HepG2 (cell line): ENCODE measurements at regions not wholly inside any gene's neighbourhood (a gene's known extent, or its start where the extent isn't known, plus 50 kb on each side); places are given as distances from the start of the nearest gene placed in this dataset.

Experiments used
- ARHGAP35 ChIP-seq: sonication (generic); formaldehyde crosslinking; IDR thresholded peaks from 2 replicates; pipeline ENCODE4 v1.9.0; 2022; ENCODE audit warnings: mild to moderate bottlenecking, inconsistent platforms, moderate library complexity, missing genetic modification reagents, borderline replicate concordance
- ARID5B ChIP-seq: IDR thresholded peaks from 2 replicates; pipeline ENCODE4 v1.4.0; 2020; ENCODE audit warnings: mild to moderate bottlenecking, missing genetic modification reagents
- ATF7-NPFF ChIP-seq: sonication (generic); formaldehyde crosslinking; IDR thresholded peaks from 2 replicates; pipeline ENCODE4 v1.8.1; 2023; ENCODE audit warnings: mild to moderate bottlenecking, low read depth, missing genetic modification reagents, moderate library complexity
- CBX5 ChIP-seq: sonication (generic); formaldehyde crosslinking; IDR thresholded peaks from 2 replicates; pipeline ENCODE4 v1.4.0; 2020; ENCODE audit warnings: missing genetic modification reagents, borderline replicate concordance
- CEBPG ChIP-seq: IDR thresholded peaks from 2 replicates; pipeline ENCODE4 v1.6.1; 2016
- DMTF1 ChIP-seq: sonication (generic); formaldehyde crosslinking; IDR thresholded peaks from 2 replicates; pipeline ENCODE4 v1.4.0; 2020; ENCODE audit warnings: mild to moderate bottlenecking, missing genetic modification reagents
- EHMT2 ChIP-seq: fragments of 200-600 bp; sonication (generic); IDR thresholded peaks from 2 replicates; pipeline ENCODE4 v1.7.0; 2017; ENCODE audit warnings: antibody characterized with exemption, low read depth, low read length, borderline replicate concordance
- GMEB1 ChIP-seq: sonication (generic); formaldehyde crosslinking; IDR thresholded peaks from 2 replicates; pipeline ENCODE4 v1.5.1; 2020; ENCODE audit warnings: missing genetic modification reagents, mild to moderate bottlenecking, borderline replicate concordance
- HDAC6 ChIP-seq: fragments of 200-600 bp; sonication (generic); IDR thresholded peaks from 2 replicates; pipeline ENCODE4 v1.7.0; 2017; ENCODE audit warnings: mild to moderate bottlenecking, antibody characterized with exemption, low read length, low read depth
- HHEX ChIP-seq: IDR thresholded peaks from 2 replicates; pipeline ENCODE4 v1.6.1; 2016; ENCODE audit warnings: control low read depth
- IRF2 ChIP-seq: IDR thresholded peaks from 2 replicates; pipeline ENCODE4 v1.6.1; 2018; ENCODE audit warnings: missing genetic modification reagents, missing compliant biosample characterization
- IRX3 ChIP-seq: sonication (generic); formaldehyde crosslinking; IDR thresholded peaks from 2 replicates; pipeline ENCODE4 v1.8.1; 2023; ENCODE audit warnings: mild to moderate bottlenecking, low read depth, missing genetic modification reagents, borderline replicate concordance
- JARID2 ChIP-seq: sonication (generic); formaldehyde crosslinking; IDR thresholded peaks from 2 replicates; pipeline ENCODE4 v1.8.1; 2023; ENCODE audit warnings: missing genetic modification reagents, inconsistent platforms; ENCODE audit not compliant: insufficient replicate concordance
- MYC ChIP-seq: sonication (generic); formaldehyde crosslinking; IDR thresholded peaks from 2 replicates; pipeline ENCODE4 v1.9.0; 2021; ENCODE audit warnings: missing genetic modification reagents, borderline replicate concordance
- PHF20 ChIP-seq: sonication (generic); formaldehyde crosslinking; IDR thresholded peaks from 2 replicates; pipeline ENCODE4 v1.5.0; 2020; ENCODE audit warnings: mild to moderate bottlenecking, missing genetic modification reagents
- STAG1 ChIP-seq: sonication (generic); formaldehyde crosslinking; IDR thresholded peaks from 2 replicates; pipeline ENCODE4 v1.4.0; 2020; ENCODE audit warnings: missing genetic modification reagents
- TRIM24 ChIP-seq: sonication (generic); formaldehyde crosslinking; IDR thresholded peaks from 2 replicates; pipeline ENCODE4 v1.8.0; 2022; ENCODE audit warnings: mild to moderate bottlenecking, missing genetic modification reagents
- ZNF274 ChIP-seq: sonication (generic); formaldehyde crosslinking; IDR thresholded peaks from 2 replicates; pipeline ENCODE4 v1.5.1; 2020; ENCODE audit warnings: mild to moderate bottlenecking, missing genetic modification reagents
- ZNF34 ChIP-seq: sonication (generic); formaldehyde crosslinking; IDR thresholded peaks from 2 replicates; pipeline ENCODE4 v1.4.0; 2020; ENCODE audit warnings: mild to moderate bottlenecking, missing genetic modification reagents, borderline replicate concordance
- ZNF383 ChIP-seq: sonication (generic); formaldehyde crosslinking; IDR thresholded peaks from 2 replicates; pipeline ENCODE4 v1.4.0; 2020; ENCODE audit warnings: missing genetic modification reagents, mild to moderate bottlenecking, borderline replicate concordance
- ZNF547 ChIP-seq: sonication (generic); formaldehyde crosslinking; IDR thresholded peaks from 2 replicates; pipeline ENCODE4 v1.5.1; 2020; ENCODE audit warnings: mild to moderate bottlenecking, missing genetic modification reagents
- ZSCAN31 ChIP-seq: sonication (generic); formaldehyde crosslinking; IDR thresholded peaks from 2 replicates; pipeline ENCODE4 v1.5.0; 2020; ENCODE audit warnings: low read depth, mild to moderate bottlenecking, missing genetic modification reagents

- TF ChIP-seq GMEB1 (CRISPR knock-in tag) = no peak
- no peak for TF ChIP-seq TRIM24 (CRISPR knock-in tag)
- no peak for TF ChIP-seq ZNF383 (CRISPR knock-in tag)
- no peak for TF ChIP-seq DMTF1
- TF ChIP-seq JARID2 (CRISPR knock-in tag) = no peak
- TF ChIP-seq ZSCAN31 (CRISPR knock-in tag) = no peak
- peak; percentile 56 for TF ChIP-seq ARID5B (CRISPR knock-in tag)
- no peak for TF ChIP-seq IRF2
- no peak for TF ChIP-seq EHMT2
- TF ChIP-seq ARHGAP35 (CRISPR knock-in tag) = no peak
- no peak for TF ChIP-seq CBX5 (CRISPR knock-in tag)
- no peak for TF ChIP-seq ZNF274
- peak; percentile 13; the same call in 1 of the 2 replicates for TF ChIP-seq CEBPG
- peak; percentile 63 for TF ChIP-seq STAG1 (CRISPR knock-in tag)
- TF ChIP-seq ATF7-NPFF = no peak
- TF ChIP-seq HDAC6 = no peak
- no peak for TF ChIP-seq PHF20 (CRISPR knock-in tag)
- TF ChIP-seq IRX3 (CRISPR knock-in tag) = no peak
- TF ChIP-seq HHEX = no peak
- TF ChIP-seq MYC (CRISPR knock-in tag) = no peak
- TF ChIP-seq ZNF547 (CRISPR knock-in tag) = no peak
- TF ChIP-seq ZNF34 (CRISPR knock-in tag) = no peak
These were observed 216.6 kb downstream of the HNMT start (continued) for GRCh38 chr2:138180692-138181386.
